ENCODE measurements at regions not wholly inside any gene's neighbourhood (a gene's known extent, or its start where the extent isn't known, plus 50 kb on each side); places are given as distances from the start of the nearest gene placed in this dataset.

- CTCF ChIA-PET (ENCODE audit: partially characterized antibody): interaction anchor here (0.6 to 0.9 kb wide), 2 partner anchors 33 to 775 kb away, joined by 3 to 4 read pairs; no protein-coding TSS in a partner anchor
- no peaks in the 10 kb centered on the region for H3K36me3 ChIP-seq (ENCODE audit: control insufficient read depth in 2 of 4, insufficient read depth in 4 of 4, low read length in 3 of 4)
- 87% methylated on average over 3 of the region's 3 CpGs; no CpG with 5 or more reads in 1 of the 2 experiments for WGBS, 2 experiments (ENCODE audit: extremely low coverage in 1 of 2, insufficient coverage in 1 of 2, insufficient read length in 1 of 2, insufficient replicate concordance in 2 of 2, low coverage in 1 of 2, low lambda C conversion rate in 2 of 2, missing lambda C conversion rate in 1 of 2)
These were observed 424.4 kb upstream of the TBX3 start for GRCh38 chr12:115108129-115109100.

More at GRCh38 chr12:115108129-115109100, 424.4 kb upstream of the TBX3 start:
- DNase-seq (ENCODE audit: low read depth in 1 of 2, low spot score in 2 of 2) (no peak), FAIRE-seq (no peak)
- Histone ChIP-seq H2BK120ac (replicated peaks; ENCODE audit: low read depth, low read length) (no peak overlapping the region), H3K23ac (ENCODE audit: insufficient read length) (no peak overlapping the region), H2AK5ac (ENCODE audit: low read depth, low read length) (no peak overlapping the region), H3K18ac (ENCODE audit: extremely low read depth, low read length) (no peak overlapping the region), H4K5ac (ENCODE audit: insufficient read length, low read depth, low read length) (no peak overlapping the region), H3K56ac (replicated peaks; ENCODE audit: insufficient read length, low read depth, low read length) (no peak overlapping the region), H2BK5ac (ENCODE audit: low read depth, low read length) (no peak overlapping the region), H3K27ac (ENCODE audit: low read depth, low read length) (no peak overlapping the region), H4K91ac (replicated peaks; ENCODE audit: insufficient read length, low read length) (no peak overlapping the region), H2BK12ac (ENCODE audit: low read depth, low read length) (no peak overlapping the region), H3K27me3 (replicated peaks in 1 of 4; ENCODE audit: control insufficient read depth in 3 of 4, extremely low read depth in 1 of 4, insufficient read depth in 3 of 4, low read length in 3 of 4) (no peaks in the 10 kb centered on the region), H3K9me3 (ENCODE audit: insufficient read depth in 2 of 2, low read depth in 1 of 2, low read length in 1 of 2) (no peaks in the 10 kb centered on the region), H3K4ac (replicated peaks; ENCODE audit: insufficient read length, low read depth, low read length) (no peak overlapping the region), H3K79me2 (ENCODE audit: control insufficient read depth in 1 of 2, insufficient read depth in 2 of 2, low read length in 2 of 2) (no peaks in the 10 kb centered on the region), H3K23me2 (ENCODE audit: low read depth, low read length) (no peaks in the 10 kb centered on the region), H3K4me3 (ENCODE audit: extremely low read depth in 1 of 4, insufficient read depth in 2 of 4, low read depth in 3 of 4, low read length in 4 of 4) (no peak overlapping the region), H2BK15ac (ENCODE audit: low read length) (no peak overlapping the region), H4K8ac (ENCODE audit: extremely low read depth, insufficient read depth, low read length) (no peak overlapping the region), H3K4me1 (replicated peaks in 1 of 4; ENCODE audit: control insufficient read depth in 3 of 4, insufficient read depth in 4 of 4, low read length in 3 of 4) (no peaks in the 10 kb centered on the region), H3K14ac (ENCODE audit: insufficient read length) (no peak overlapping the region), H2BK20ac (ENCODE audit: low read length) (no peak overlapping the region), H4K20me1 (replicated peaks in 1 of 2; ENCODE audit: control insufficient read depth in 1 of 2, insufficient read depth in 2 of 2, low read length in 2 of 2) (no peaks in the 10 kb centered on the region), H3K4me2 (ENCODE audit: insufficient read depth in 1 of 2, low read depth in 2 of 2, low read length in 2 of 2) (no peak overlapping the region), H2AFZ (ENCODE audit: low read length) (no peak overlapping the region), H3K9ac (replicated peaks in 1 of 4; ENCODE audit: extremely low read depth in 1 of 4, low read depth in 3 of 4, low read length in 3 of 4) (no peak overlapping the region), H3K79me1 (ENCODE audit: low read depth, low read length) (no peaks in the 10 kb centered on the region)
- TF ChIP-seq BRCA1 (IDR thresholded peaks at IDR 0.05; ENCODE audit: low read depth, low read length) (no peak), RNF2 (IDR thresholded peaks at IDR 0.05; ENCODE audit: borderline replicate concordance, low read depth, low read length, missing control alignments, poor library complexity, severe bottlenecking) (no peak), CHD1 (IDR thresholded peaks at IDR 0.05; ENCODE audit: low read depth, low read length) (no peak), EP300 (IDR thresholded peaks at IDR 0.05; ENCODE audit: borderline replicate concordance in 1 of 2, low read depth in 2 of 2, low read length in 2 of 2) (no peak), MAX (IDR thresholded peaks at IDR 0.05) (no peak)
- POLR2A ChIA-PET (ENCODE audit: partially characterized antibody): interaction anchor here (0.8 kb wide), 1 partner anchor 10 kb away, joined by 3 read pairs; no protein-coding TSS in a partner anchor

Measured in H1 (cell line).